Muscle layer of colon (tissue), 2 donors: ENCODE measurements at regions not wholly inside any gene's neighbourhood (a gene's known extent, or its start where the extent isn't known, plus 50 kb on each side); places are given as distances from the start of the nearest gene placed in this dataset.
"Not testable (repeated sequence)": the region's sequence is repeated elsewhere in the genome, so short reads cannot be mapped to it uniquely, and the experiment has no call there.

Experiments used
- H3K27ac ChIP-seq: one replicate; pipeline ENCODE4 v1.7.0; 2013; ENCODE audit warnings: low read depth, mild to moderate bottlenecking, low read length, moderate library complexity
- H3K27me3 ChIP-seq, 2 donors: one replicate each; pipeline ENCODE4 v1.7.0; 2013; ENCODE audit warnings: low read length in 2 of 2, mild to moderate bottlenecking in 2 of 2; ENCODE audit not compliant: insufficient read depth in 2 of 2, control insufficient read depth in 1 of 2
- H3K36me3 ChIP-seq: one replicate; pipeline ENCODE4 v1.7.0; 2013; ENCODE audit warnings: mild to moderate bottlenecking, low read length; ENCODE audit not compliant: insufficient read depth
- H3K4me1 ChIP-seq: one replicate; pipeline ENCODE4 v1.7.0; 2013; ENCODE audit warnings: mild to moderate bottlenecking, low read length; ENCODE audit not compliant: insufficient read depth
- H3K4me3 ChIP-seq, 2 donors: one replicate each; pipeline ENCODE4 v1.7.0; 2013; ENCODE audit warnings: low read length in 2 of 2, low read depth in 1 of 2, mild to moderate bottlenecking in 1 of 2, moderate library complexity in 1 of 2
- H3K9ac ChIP-seq: one replicate; pipeline ENCODE4 v1.7.0; 2013; ENCODE audit warnings: low read length
- H3K9me3 ChIP-seq: one replicate; pipeline ENCODE4 v1.7.0; 2013; ENCODE audit warnings: mild to moderate bottlenecking, low read length
- donor health status: abdominal sarcoma.
- donor health status: Adenocarcinoma of cecum.

GRCh38 chr15:20204177-20204866 lies 337.3 kb downstream of the GOLGA6L6 start:
- not testable (repeated sequence) for H3K9me3 ChIP-seq, H3K36me3 ChIP-seq, H3K4me1 ChIP-seq, H3K9ac ChIP-seq, H3K27ac ChIP-seq, H3K4me3 ChIP-seq, H3K27me3 ChIP-seq

- H3K27me3 ChIP-seq, H3K9me3 ChIP-seq, H3K4me3 ChIP-seq, H3K36me3 ChIP-seq, H3K9ac ChIP-seq, H3K27ac ChIP-seq, H3K4me1 ChIP-seq: not testable (repeated sequence)
Observed at GRCh38 chr15:20203649-20204150, 337.9 kb downstream of the GOLGA6L6 start.

GRCh38 chr15:20194591-20195198 lies 346.9 kb downstream of the GOLGA6L6 start:
- H3K27ac ChIP-seq, H3K4me1 ChIP-seq, H3K27me3 ChIP-seq, H3K4me3 ChIP-seq, H3K36me3 ChIP-seq, H3K9ac ChIP-seq, H3K9me3 ChIP-seq: not testable (repeated sequence)

- not testable (repeated sequence) for H3K9ac ChIP-seq, H3K9me3 ChIP-seq, H3K36me3 ChIP-seq, H3K4me3 ChIP-seq, H3K27me3 ChIP-seq, H3K4me1 ChIP-seq, H3K27ac ChIP-seq
Observed at GRCh38 chr15:20192982-20193929, 348.3 kb downstream of the GOLGA6L6 start.

DNA sequence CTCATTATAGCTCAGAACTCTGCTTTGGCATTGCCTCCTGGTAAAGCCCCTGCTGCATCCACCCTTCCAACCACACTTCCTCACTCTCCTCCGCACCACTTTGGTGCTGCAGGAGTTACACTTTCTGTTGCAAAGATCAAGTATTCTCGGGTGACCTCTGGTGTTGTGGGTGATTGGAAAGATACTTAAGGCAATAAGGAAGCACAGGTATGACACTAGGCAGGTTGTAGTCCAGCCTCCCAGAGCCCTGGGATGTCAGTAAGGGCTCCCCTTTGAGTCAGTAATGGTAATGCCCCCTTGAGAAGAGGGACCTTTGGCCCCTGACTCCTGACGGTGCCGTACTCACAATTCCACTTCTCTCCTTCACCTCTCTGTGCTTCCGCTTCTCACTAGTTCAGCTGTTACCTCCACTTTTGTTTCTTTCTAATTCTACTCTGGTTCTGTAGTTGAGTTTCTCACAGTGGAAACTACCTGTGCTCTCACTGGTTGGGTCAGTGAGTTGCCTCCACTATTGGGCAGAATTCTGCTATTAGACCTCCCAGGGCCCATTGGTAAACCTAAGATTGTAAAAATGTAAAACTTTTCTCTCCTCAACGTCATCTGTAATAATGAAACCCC lies 350.0 kb downstream of the GOLGA6L6 start:
- H3K27ac ChIP-seq, H3K4me3 ChIP-seq: not testable (repeated sequence)

GRCh38 chr15:20188611-20189010 lies 353.0 kb downstream of the GOLGA6L6 start:
- not testable (repeated sequence) for H3K36me3 ChIP-seq, H3K9ac ChIP-seq, H3K27me3 ChIP-seq, H3K9me3 ChIP-seq, H3K27ac ChIP-seq, H3K4me1 ChIP-seq, H3K4me3 ChIP-seq

More for the DNA sequence above, 350.0 kb downstream of the GOLGA6L6 start:
- not testable (repeated sequence) for H3K4me1 ChIP-seq, H3K27me3 ChIP-seq, H3K9ac ChIP-seq, H3K9me3 ChIP-seq, H3K36me3 ChIP-seq

GRCh38 chr15:20187370-20188355 lies 353.9 kb downstream of the GOLGA6L6 start:
- H3K9me3 ChIP-seq, H3K9ac ChIP-seq, H3K27me3 ChIP-seq, H3K4me1 ChIP-seq, H3K36me3 ChIP-seq, H3K27ac ChIP-seq, H3K4me3 ChIP-seq: not testable (repeated sequence)

DNA sequence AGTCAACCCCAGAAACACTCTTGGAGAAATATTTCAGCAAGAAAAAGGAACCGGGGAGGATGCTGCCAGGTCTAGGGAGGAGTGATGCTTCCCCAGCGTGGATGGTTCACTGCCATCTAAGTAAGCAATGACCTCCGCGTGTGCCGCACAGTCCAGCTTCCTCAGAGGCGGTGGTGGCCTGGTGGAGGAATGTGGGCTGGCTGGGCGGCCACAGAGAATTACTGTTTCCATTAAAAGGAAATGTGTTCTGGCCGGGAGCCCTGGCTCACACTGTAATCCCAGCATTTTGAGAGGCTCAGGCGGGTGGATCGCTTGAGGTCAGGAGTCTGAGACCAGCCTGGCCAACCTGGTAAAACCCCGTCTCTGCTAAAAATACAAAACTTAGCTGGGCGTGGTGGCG lies 356.7 kb downstream of the GOLGA6L6 start:
- H3K9ac ChIP-seq, H3K9me3 ChIP-seq, H3K36me3 ChIP-seq, H3K4me1 ChIP-seq, H3K27me3 ChIP-seq, H3K4me3 ChIP-seq, H3K27ac ChIP-seq: not testable (repeated sequence)

DNA sequence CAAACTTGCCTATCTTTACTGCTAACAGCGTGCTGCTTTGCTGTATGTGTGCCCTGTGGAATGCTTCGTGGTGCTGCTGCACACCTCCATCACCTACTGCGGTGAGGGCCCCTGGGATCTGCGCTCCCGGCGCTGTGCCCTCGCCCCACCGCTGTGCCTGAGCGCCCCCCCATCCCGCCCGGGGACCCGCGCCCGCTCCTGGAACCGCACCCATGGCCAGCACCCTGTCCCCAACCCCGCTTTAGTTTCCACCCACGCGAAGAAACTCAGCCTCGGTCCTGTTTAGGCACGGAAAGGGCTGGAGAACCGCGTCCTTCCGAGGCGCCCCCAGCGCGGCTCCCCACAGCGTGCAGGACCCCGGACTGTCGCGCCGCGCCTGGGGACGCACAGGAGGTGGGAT lies 373.4 kb downstream of the GOLGA6L6 start:
- H3K9ac ChIP-seq, H3K36me3 ChIP-seq, H3K9me3 ChIP-seq: not testable (repeated sequence)

DNA sequence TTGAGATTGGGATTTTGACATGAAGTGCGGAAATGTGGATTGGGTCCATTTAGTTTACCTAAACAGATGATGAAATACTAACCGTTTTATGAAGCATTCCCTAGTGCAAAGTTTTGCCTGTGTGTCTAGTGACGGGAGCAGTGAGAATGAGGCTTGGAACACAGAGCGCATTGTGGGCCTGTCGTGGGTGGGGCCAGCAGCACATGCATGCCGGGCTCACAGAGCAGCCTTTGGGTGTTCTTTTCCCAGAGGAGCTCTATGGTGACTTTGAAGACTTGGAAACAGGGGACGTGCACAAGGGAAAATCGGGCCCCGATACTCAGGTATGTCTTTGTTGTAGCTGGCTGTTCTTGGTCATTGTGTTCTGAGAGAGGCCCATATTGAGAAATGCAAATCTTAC lies 388.1 kb downstream of the GOLGA6L6 start:
- H3K4me1 ChIP-seq, H3K36me3 ChIP-seq, H3K4me3 ChIP-seq: not testable (repeated sequence)

More for the DNA sequence above, 373.4 kb downstream of the GOLGA6L6 start:
- not testable (repeated sequence) for H3K27me3 ChIP-seq, H3K27ac ChIP-seq, H3K4me3 ChIP-seq, H3K4me1 ChIP-seq

More for the DNA sequence above, 388.1 kb downstream of the GOLGA6L6 start:
- H3K27me3 ChIP-seq, H3K9me3 ChIP-seq, H3K27ac ChIP-seq, H3K9ac ChIP-seq: not testable (repeated sequence)
